NCI-H345 (cell line): ENCODE measurements at regions not wholly inside any gene's neighbourhood (a gene's known extent, or its start where the extent isn't known, plus 50 kb on each side); places are given as distances from the start of the nearest gene placed in this dataset.
"Not testable (repeated sequence)": the region's sequence is repeated elsewhere in the genome, so short reads cannot be mapped to it uniquely, and the experiment has no call there.

Experiments used
- DNase-seq: peaks from one replicate; lab custom pipeline; 2025; lab: John Stamatoyannopoulos, UW

DNA sequence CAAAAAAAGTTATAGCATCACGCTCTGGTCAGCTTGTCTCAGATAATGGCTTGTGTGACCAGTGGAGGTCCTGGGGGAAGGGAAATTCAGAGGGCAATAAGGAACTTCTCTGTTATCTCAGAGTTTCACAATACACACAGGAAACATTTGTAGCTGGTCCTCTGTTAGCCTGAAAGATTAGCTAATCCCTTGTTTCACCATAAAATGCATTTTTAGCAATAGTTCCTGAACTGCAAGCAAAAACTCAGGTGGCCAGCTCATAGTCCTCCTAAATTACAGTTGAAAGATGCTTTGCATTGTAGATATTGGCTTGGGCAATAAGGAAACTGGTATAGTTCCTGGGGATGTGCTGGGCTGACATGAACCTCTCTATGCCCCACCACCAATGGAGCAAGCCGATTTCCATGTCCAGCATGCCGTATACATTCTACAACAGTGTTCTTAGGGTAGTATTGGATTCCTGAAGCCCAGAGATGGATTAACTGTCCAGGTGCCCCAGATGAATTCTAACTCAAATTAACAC is 141.5 kb upstream of the TBL1XR1 start:
- no peak for DNase-seq

DNA sequence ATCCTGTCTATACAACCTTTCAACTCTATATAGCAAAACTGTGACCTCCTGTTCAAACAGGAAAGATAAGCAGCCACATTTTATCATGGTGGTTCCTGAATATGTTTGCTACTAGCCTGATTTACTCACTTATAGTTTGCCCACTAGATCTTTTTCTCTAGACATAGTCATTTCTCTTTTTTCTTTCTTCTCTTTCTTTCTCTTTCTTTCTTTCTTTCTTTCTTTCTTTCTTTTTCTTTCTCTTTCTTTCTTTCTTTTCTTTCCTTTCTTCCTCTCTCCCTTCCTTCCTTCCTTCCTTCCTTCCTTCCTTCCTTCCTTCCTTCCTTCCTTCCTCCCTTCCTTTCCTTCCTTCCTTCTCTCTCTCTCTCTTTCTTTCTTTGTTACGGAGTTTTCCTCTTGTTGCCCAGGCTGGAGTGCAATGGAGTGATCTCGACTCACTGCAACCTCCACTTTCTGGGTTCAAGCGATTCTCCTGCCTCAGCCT is 142.0 kb upstream of the TBL1XR1 start:
- DNase-seq = not testable (repeated sequence)

DNA sequence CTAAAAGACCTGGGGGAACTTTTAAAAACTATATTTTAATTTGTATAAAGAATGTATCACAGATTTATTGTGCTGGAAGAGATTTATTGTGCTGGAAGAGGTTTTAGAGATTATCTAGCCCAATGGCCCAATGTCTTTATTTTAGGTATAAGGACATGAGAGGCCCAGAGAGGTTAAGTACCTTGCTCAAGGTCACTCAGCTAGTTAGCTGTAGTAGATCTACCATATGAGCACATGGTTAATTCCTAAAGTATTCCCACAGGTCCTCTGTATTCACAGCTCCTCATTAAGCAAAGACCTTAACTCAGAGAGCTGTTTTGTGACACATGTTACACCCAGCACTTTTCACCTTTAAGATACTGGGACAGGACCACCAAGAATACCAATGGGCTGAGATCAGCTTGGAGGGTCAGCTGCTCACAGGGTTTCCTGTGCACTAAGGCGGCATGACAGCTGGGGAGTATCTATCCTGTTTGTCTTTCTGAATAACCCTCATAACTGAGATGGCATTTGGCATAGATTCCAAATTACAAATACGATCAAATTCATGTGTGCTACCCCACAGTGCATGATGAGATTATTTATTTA is 143.1 kb upstream of the TBL1XR1 start:
- no peak for DNase-seq

DNA sequence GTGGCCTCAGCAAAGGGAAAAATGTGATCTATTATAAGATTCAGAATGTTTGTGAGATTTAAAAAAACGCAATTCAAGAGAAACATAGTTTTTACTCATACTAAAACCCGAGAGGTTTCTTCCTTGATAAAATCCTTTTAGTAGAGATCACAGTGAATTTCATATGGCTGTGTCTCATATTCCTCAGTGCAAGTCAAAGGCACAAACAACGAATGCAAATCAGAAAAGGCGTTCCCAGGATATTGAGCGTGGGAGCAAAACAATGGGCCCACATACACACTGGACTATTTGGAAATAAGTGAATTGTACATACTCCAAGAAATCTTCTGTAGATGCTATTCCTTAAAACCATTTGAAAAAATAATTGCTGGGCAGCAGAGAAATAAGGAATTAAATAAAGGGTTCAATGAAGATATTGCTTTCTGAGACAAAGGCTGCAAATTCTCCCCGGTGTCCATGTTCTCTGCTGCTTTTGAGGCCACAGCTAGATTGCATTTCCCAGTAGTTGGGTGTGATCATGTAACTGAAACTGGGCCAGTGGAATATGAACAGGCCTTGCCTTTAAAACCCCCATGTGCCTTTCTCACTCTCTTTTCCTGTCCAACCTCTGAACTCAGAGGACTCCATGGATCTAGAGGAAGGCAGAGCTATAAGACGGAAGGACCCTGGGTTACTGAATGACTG is 144.6 kb upstream of the TBL1XR1 start:
- DNase-seq = no peak

DNA sequence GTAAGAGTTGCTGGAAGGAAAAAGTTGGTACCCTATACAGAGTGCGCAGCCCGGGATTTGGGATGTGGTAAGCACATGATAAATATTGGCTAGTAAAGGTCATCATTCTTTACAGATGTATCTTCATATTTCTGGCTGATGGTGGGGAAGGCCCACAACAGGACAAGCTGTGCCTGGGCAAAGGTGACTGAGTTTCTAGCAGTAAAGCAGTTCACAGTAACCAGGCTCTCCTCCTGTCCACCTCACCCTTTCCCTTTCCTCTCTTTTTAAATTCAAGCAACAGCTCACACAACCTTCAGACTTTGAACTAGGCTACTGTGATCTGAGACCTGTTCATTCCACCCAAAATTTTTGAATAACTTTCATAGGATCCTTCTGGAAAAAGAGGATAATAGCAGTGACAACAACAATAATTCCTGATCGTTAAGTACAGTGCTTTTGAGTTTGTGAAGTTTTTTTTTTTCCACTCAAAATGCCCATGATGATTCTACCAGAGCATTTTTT is 145.9 kb upstream of the TBL1XR1 start:
- no peak for DNase-seq

DNA sequence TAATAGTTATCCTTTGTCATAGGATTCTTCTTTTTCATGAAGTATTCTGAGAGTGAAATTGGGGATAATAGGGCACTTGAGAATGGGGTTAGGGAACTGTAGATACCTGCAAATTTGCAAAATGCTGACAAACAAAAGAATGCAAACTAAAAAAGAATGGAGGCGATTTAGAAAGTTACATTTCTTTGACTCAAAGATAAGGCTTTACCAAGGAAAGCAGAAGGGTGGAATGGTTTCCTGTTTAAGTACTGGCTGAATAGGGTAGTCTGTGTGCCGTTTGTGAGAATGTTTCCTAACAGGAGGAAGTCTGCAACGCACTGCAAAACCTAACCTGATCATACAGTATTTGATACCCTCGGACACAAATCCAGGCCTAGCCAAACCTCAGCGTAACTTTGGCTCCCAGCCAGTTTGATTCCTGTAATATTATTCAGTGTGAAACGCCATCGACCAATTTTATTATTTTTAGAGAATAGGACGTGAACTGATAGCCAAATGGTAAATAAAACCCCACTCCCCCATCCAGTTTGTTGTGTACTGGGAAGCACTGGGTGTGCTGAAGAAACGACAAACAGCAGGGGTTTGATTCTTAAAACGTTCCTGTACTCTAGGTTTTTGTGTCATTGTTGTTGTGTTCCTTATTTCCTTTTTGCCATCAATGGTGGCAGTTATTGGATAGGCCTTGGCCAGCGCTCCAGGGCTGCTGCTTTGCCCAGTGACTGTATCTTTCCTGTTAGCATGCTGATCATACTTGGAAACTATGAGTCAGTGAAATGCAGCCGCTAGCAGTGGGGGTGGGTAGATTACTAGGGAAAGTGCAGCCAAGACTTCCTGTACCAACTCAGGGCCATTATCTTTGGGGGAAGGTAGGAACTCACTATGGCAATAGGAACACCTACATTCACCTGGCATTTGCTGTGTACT is 148.0 kb upstream of the TBL1XR1 start:
- DNase-seq = no peak

DNA sequence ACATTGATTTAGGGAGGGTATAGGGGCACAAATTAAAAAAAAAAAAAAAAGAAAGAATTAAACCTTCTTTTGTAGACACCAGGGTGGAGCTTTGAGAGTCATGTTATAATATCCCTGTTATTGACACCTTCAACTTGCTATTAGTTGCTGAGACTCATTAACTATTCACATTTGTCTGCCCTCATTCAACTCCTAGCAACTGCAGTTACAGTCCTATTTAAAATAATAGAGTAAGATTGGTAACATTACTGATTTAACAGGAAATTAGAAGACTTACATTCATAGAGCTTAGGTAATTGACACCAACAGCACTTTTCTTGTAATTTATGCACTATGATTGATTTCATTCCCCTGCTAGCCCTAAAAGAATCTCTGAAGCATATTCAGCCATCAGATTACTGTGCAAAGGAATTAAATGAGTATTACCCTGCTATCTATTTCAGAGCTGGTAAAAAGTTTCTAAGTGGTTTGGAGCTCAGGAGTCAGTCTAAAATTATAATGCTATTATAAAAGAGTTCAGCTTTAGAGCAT is 148.8 kb upstream of the TBL1XR1 start:
- no peak for DNase-seq

DNA sequence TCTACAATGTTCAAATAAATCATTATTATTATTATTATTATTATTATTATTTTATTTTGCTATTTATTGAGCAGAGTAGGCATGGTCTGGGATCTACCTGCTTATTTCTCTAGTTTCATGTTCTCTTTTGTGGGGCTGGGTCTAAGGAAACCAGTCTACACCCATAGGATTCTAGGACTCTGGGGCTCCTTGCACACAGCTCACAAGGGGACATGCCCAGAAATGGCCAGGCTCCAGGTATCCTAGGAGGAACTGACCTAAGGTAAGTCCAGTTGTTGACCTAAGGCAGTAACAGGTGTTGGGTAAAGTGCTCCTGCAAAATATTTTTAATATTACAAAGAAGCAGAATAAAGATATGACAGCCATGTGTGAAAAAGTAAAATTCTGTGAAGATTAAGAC is 149.6 kb upstream of the TBL1XR1 start:
- no peak for DNase-seq

DNA sequence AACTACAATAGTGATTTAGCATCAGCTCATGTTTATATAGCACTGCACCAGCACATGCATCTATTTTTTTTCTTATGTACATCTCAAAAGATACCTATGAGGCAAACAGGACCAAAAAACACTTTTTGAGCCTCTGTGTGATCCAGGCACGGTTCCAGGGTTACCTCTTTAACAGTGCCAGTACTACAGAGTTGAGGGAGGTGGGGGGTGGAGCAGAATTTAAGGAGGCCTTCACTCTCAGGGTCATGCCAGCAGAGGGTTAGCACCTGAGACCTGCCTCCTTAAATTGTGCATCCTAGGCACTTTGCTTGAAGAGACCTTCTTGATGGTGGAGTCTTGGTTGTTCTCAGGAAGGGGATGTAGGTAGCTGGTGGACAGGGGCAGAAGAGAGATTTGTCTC is 150.3 kb upstream of the TBL1XR1 start:
- DNase-seq = no peak

DNA sequence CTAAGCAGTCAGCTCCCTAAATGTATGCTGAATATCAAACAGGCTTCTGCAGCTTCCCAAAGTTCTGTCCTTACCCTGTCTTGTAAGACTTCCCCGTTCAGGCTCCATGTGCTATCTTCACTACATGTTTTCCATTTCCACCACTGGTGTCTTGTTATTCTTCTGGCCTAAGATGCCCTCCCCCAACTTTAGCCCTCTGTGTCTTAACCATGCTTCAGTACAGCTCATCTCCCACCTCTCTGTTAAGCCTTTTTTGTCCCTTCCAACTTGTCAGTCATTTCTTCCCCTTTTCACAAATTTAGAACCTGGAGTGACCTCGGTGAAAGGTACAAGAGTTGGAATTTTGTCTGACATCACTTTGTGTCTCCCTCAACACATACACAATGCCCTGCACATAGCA is 151.7 kb upstream of the TBL1XR1 start:
- DNase-seq = no peak

DNA sequence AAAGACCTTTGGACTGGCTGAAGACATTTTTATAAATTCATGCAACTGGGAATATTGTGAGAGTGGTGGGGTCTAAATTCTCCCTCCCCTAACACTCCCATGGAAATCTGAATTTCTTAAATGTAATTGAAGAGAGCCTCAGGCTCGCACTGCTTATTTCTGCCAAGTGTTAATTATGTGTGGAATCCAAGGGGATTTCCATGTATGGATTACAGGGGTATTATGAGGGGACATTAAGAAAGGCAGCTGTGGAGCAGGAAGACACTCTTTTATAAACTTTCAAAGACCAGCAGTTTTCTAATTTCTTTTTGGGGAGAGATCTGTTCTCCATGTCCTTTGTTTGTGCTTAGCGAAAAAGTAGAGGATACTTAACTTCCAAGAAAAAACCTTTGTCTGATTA is 152.1 kb upstream of the TBL1XR1 start:
- DNase-seq = no peak

DNA sequence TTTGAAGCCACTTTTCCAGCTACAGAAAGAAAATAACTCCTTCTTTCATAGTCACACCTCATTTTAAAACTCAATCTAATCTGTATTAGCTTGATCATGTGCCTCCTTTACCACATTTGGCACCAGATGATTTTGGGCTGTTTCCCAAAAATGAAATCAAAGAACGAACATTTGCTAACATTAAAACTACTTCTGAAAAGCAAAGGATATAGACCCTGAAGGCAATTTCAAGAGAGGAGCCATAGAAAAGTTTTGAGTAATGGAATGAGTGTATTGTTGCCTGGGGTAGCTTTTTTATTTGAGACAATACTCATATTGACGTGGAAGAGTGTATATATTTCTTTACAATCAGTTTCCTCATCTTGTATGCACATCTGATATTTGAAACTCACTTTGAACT is 152.8 kb upstream of the TBL1XR1 start:
- no peak for DNase-seq

DNA sequence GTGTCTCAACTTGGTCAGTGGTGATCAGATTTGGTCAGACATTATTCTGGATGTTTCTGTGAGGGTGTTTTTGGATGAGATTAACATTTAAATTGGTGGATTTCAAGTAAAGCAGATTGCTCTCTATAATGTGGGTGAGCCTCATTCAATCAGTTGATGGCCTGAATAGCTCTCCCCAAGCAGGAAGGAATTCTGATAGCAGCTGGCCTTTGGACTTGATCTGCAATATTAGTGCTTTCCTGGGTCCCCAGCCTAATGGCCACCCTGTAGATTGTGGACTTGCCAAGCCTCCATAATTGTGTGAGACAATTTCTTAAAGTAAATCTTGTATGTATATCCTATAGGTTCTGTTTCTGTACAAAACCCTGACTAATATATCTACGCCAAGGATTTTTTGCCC is 153.9 kb upstream of the TBL1XR1 start:
- no peak for DNase-seq

DNA sequence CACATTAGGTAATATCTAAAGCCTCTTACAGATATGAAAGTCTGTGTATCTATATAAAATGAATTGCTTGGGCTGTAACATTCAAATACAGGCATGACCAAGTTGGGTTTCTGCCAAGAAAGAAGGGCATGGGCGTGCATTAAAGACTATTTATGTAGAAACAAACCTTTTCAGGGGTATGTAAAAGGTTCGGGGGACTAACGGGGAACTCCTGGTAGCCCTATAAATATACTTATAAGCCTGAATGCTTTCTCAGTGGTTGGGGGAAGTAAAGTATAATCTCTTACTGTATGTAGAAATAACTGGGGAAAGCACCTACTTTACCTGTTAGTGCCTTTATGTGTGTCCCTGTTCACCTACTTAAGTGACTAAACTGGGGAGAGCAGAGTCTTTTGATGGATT is 154.5 kb upstream of the TBL1XR1 start:
- no peak for DNase-seq

DNA sequence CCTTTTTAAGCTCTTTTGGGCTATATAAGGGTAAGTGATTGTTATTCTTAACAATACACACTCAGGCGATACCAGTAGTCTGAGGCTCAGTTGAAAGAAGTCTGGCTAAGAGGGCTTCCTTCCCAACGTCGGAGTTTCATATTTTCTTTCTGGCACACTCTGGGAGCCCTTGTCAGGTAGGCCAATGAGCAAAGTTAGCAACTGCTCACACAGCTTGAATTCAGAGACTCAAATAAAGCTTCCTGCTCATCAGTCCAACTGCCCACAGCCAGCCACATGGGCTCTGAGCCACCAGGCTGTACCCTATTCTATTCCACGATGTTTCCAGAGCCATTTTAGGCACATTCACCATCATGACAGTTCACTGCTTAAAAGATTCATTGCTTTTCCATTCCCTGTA is 155.1 kb upstream of the TBL1XR1 start:
- DNase-seq = no peak

DNA sequence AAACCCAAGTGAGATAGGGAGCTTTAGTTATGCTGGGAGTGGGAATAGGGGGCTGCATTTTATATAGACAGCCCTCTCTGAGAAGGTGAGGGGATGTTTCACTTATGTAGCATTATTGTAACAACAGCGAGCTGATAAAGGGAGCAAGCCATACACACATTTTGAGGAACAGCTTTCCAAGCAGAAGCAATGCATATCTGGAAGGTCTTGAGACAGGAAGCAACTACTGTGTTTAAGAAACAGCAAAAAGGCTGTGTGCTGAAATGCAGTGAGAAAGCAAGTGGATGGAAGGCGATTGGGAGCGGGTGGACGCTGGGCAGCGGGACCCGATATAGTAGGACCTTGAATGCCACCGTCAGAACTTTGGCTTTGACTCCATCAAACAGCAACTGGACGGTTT is 155.9 kb upstream of the TBL1XR1 start:
- DNase-seq = no peak

DNA sequence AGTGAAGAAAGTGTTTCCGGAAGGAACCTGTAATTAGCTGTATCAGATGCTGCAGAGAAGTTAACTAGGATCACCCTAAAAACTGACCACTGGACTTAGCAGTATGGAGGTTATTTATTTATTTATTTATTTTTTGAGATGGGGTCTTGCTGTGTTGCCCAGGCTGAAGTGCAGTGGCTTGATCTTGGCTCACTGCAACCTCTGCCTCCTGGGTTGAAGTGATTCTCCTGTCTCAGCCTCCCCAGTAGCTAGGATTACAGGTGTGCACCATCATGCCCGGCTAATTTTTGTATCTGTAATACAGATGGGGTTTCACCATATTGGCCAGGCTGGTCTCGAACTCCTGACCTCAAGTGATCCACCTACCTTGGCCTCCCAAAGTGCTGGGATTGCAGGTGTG is 156.6 kb upstream of the TBL1XR1 start:
- not testable (repeated sequence) for DNase-seq

DNA sequence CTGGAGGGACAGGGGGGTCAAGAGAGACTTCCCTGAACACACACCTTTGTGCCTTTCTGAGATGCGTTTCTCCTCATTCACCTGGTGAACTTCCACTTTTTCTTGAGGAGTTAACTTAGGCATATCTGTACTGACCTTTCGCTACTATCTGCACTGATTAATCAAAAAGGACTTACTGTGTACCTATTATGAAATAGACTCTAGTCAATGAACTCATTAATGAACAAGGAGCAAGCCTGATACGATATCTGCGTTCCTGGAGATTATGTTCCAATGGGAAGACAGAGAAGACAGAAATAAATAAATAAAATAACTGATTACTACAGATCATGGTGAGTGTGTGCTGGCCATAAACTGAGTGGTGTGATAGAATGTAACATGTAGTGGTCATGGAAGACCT is 157.2 kb upstream of the TBL1XR1 start:
- no peak for DNase-seq

DNA sequence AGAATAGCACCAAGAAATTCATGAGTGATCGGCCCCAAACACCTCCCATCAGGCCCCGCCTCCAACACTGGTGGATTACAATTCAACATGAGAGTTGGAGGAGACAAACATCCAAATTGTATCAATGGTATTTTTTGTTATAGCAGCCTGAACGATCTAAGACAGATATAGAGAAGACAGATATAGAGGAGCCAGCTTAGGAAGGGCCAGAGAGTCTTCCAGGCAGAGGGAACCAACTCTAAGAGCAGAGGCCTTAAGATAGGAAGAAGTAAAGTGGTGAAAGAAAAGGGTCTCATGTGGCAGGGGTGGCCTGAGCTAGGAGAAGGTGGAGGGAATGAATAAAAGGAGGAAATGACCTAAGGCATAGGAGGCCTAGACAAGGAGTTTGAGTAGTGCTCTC is 158.8 kb upstream of the TBL1XR1 start:
- DNase-seq = no peak

DNA sequence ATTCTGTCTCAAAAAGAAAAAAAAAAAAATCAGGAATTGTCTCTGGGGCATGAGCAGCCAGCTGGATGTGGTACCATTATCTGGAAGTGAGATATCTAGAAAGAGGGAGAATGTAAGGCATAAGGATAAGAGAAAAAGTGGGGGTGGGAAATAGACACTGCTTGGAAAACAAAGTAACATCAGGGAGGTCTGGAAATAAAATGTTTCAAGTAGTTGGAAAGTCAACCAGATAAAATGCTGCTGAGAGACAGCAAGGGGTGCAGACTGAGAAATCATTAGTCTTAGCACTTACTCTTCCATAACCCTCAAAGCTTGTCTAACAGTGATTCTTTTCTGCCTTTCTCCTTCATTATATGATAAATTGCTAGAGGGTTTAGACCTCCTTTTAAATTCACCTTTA is 159.7 kb upstream of the TBL1XR1 start:
- DNase-seq = no peak

DNA sequence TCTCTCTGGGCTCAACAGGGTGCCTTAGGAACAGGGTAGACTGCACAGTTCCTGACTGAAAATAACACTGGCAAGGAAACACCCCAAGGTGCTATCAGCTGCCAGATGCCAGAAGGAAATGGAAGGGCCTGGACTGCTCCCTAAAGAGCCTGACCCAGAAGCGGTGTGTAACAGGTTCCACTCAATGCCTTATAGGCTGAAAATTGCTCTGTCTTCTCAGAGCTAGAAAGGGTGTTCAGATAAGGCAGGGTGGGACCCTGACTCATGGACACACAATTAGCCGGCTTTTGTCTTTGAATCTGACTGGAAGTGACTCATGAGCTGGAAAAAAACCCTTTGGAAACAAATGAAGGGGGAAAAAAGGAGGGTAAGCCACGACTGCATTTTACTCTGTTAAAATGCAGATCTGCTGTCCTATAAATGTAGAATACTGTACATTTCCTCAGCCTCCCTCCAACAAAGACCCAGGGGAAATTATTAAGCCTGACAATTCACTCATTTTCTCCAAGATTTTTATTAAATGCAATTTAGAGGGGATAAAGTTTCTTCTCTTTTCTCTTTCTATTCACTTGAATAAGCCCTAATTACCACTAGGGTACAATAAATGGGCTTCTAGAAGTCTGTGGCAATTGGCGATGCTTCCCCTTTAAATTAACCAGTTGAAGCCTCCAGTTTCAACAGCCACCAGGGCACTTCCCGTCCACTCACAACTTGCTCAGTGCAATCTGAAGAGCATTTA is 160.2 kb upstream of the TBL1XR1 start:
- DNase-seq = no peak
